ENCODE measurements at regions not wholly inside any gene's neighbourhood (a gene's known extent, or its start where the extent isn't known, plus 50 kb on each side); places are given as distances from the start of the nearest gene placed in this dataset.
"Not testable (repeated sequence)": the region's sequence is repeated elsewhere in the genome, so short reads cannot be mapped to it uniquely, and the experiment has no call there.

DNA sequence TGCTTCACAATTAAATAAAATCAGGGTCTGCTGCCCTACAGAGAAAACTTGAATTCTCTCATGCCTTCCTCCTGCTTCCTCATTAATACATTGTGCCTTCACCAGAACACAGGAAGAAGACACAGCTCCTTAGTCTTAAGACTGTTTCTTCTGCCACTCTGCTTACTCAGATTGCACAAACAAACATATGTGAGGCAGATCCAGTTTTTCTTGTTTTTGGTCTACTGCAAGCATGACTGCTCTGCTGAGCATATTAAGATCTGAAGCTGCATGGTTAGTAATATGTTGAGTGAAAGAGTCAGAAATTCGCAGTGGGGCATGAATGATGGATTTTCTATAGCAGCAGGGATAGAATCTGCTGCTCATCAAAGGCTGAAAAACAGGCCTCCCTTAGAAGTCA is 321.1 kb upstream of the STXBP6 start:
- H3K4me1 ChIP-seq = no peaks in the 10 kb centered on the region
- no peak for DNase-seq (ENCODE audit: low spot score in 2 of 2)
- no peak overlapping the region for H3K27ac ChIP-seq
- H3K36me3 ChIP-seq = no peaks in the 10 kb centered on the region
- H3K9me3 ChIP-seq = no peaks in the 10 kb centered on the region
- H3K4me3 ChIP-seq = no peak overlapping the region
- intact Hi-C loops (cut with DNase I) = no loop called here
- TF ChIP-seq, protein P1, sequence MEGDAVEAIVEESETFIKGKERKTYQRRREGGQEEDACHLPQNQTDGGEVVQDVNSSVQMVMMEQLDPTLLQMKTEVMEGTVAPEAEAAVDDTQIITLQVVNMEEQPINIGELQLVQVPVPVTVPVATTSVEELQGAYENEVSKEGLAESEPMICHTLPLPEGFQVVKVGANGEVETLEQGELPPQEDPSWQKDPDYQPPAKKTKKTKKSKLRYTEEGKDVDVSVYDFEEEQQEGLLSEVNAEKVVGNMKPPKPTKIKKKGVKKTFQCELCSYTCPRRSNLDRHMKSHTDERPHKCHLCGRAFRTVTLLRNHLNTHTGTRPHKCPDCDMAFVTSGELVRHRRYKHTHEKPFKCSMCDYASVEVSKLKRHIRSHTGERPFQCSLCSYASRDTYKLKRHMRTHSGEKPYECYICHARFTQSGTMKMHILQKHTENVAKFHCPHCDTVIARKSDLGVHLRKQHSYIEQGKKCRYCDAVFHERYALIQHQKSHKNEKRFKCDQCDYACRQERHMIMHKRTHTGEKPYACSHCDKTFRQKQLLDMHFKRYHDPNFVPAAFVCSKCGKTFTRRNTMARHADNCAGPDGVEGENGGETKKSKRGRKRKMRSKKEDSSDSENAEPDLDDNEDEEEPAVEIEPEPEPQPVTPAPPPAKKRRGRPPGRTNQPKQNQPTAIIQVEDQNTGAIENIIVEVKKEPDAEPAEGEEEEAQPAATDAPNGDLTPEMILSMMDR (IDR thresholded peaks at IDR 0.05) = no peak
- no peaks in the 10 kb centered on the region for H3K27me3 ChIP-seq

DNA sequence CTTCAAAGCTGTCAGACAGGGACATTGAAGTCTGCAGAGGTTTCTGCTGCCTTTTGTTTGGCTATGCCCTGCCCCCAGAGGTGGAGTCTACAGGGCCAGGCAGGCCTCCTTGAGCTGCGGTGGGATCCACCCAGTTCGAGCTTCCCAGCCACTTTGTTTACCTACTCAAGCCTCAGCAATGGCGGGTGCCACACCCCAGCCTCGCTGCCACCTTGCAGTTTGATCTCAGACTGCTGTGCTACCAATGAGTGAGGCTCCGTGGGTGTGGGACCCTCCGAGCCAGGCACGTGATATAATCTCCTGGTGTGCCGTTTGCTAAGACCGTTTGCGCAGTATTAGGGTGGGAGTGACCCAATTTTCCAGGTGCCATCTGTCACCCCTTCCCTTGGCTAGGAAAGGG is 320.1 kb upstream of the STXBP6 start:
- H3K27me3 ChIP-seq; H3K4me1 ChIP-seq; DNase-seq (ENCODE audit: low spot score in 2 of 2); H3K9me3 ChIP-seq; intact Hi-C loops (cut with DNase I); H3K36me3 ChIP-seq; H3K4me3 ChIP-seq; H3K27ac ChIP-seq: not testable (repeated sequence)

DNA sequence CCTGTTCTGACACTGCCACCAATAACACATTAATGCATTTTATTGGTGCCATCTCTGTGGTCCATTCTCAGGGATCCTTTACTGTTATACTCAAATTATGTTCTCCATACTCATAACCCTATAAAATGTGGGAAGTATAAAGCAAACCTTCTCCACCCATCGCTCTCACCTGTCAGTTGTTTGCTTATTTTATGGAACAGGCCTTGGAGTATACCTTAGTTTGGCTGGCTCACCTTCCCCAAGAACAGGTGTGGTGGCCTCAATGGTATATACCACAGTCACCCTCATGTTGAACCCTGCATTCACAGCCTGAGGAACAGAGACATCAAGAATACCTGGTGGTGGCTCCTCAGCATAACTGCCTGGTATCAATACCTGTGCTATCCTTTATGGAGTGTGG is 308.4 kb upstream of the STXBP6 start:
- Histone ChIP-seq H3K36me3 (no peaks in the 10 kb centered on the region), H3K27ac (no peak overlapping the region), H3K4me1 (no peaks in the 10 kb centered on the region), H3K9me3 (no peaks in the 10 kb centered on the region), H3K4me3 (no peak overlapping the region), H3K27me3 (no peaks in the 10 kb centered on the region)
- intact Hi-C loops (cut with DNase I) = no loop called here
- TF ChIP-seq, protein P1 (IDR thresholded peaks at IDR 0.05) = no peak
- no peak for DNase-seq (ENCODE audit: low spot score in 2 of 2)

DNA sequence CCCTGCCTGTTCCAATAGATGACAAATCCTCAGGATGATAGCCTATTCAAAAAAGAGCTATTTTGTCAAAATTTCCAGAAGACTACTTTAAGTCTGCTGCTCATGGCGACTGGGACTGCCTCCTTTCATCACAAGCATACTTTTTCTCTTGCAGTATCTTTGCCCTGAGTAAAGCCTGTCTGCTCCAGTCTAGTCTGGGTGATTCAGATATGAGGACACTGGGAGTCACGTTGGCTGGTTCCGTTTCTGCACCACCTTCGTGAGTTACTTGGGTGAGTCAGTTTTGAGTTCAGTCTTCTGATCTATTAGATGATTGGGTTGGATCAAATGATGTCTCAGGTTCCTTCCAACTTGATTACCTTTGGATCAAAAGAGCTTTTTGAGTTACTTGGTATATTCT is 301.3 kb upstream of the STXBP6 start:
- Histone ChIP-seq H3K36me3 (no peaks in the 10 kb centered on the region), H3K27ac (no peak overlapping the region), H3K27me3 (no peaks in the 10 kb centered on the region), H3K9me3 (no peaks in the 10 kb centered on the region), H3K4me3 (no peak overlapping the region), H3K4me1 (no peaks in the 10 kb centered on the region)
- TF ChIP-seq, protein P1 (IDR thresholded peaks at IDR 0.05) = no peak
- no peak for DNase-seq (ENCODE audit: low spot score in 2 of 2)
- intact Hi-C loops (cut with DNase I) = no loop called here

DNA sequence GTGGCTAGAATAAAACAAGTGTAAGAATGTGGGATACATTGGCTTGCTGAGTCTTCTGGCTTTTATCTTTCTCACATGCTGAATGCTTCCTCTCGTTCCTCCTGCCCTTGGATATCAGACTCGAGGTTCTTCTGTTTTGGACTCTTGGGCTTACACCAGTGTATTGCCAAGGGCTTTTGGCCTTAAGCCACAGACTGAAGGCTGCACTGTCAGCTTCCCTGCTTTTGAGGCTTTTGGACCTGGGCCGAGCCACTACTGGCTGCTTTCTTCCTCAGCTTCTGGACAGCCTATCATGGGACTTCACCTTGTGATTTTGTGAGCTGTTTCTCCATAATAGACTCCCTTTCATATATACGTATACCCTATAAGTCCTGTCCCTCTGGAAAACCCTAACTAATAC is 300.9 kb upstream of the STXBP6 start:
- no peak overlapping the region for H3K27ac ChIP-seq
- no peaks in the 10 kb centered on the region for H3K4me1 ChIP-seq
- no peaks in the 10 kb centered on the region for H3K27me3 ChIP-seq
- H3K4me3 ChIP-seq = no peak overlapping the region
- intact Hi-C loops (cut with DNase I) = no loop called here
- TF ChIP-seq, protein P1 (IDR thresholded peaks at IDR 0.05) = no peak
- H3K36me3 ChIP-seq = no peaks in the 10 kb centered on the region
- no peak for DNase-seq (ENCODE audit: low spot score in 2 of 2)
- H3K9me3 ChIP-seq = no peaks in the 10 kb centered on the region

DNA sequence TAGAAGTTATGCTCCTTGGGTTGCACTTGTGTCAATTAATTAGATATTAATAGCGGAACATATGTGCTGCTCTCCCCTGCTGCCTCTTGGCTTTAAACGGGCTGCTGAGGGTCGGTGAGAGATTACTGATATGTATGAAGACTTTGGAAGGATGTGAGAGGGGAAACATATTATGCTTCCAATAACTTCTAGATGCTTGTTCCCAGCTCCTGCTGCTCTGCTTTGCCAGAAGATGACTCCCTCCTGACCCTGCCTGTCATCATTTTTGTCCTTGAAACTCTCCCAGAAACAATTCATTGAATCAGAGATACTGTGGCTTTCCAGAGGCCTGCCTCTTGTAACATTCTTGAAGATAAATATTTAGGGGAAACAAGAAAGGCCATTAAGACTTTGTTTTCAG is 300.1 kb upstream of the STXBP6 start:
- H3K27ac ChIP-seq = no peak overlapping the region
- intact Hi-C loops (cut with DNase I) = no loop called here
- no peaks in the 10 kb centered on the region for H3K36me3 ChIP-seq
- DNase-seq (ENCODE audit: low spot score in 2 of 2) = no peak
- H3K27me3 ChIP-seq = no peaks in the 10 kb centered on the region
- H3K4me3 ChIP-seq = no peak overlapping the region
- H3K9me3 ChIP-seq = no peaks in the 10 kb centered on the region
- no peaks in the 10 kb centered on the region for H3K4me1 ChIP-seq
- TF ChIP-seq, protein P1 (IDR thresholded peaks at IDR 0.05) = no peak

Measured in ascending aorta (tissue), 2 donors.